ENCODE measurements at regions not wholly inside any gene's neighbourhood (a gene's known extent, or its start where the extent isn't known, plus 50 kb on each side); places are given as distances from the start of the nearest gene placed in this dataset.

DNA sequence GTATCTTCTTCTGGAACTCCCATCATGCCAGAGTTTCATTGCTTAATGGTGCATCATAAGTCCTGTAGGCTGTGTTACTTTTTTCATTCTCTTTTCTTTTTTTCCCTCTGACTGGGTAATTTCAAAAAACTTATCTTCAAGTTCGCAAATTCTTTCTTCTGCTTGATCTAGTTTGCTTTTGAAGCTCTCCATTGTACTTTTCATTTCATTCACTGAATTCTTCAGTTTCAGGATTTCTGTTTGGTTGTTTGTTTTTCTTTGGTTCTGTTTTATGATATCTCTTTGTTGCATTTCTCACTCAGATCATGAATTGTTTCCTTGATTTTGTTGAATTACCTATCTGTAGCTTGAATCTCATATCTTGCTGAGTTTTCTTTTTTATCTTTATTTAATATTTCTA, 83.3 kb upstream of the PRMT8 start:
- H3K4me3 ChIP-seq (ENCODE audit: low read depth, low read length): no peak overlapping the region
- TF ChIP-seq, protein P1, sequence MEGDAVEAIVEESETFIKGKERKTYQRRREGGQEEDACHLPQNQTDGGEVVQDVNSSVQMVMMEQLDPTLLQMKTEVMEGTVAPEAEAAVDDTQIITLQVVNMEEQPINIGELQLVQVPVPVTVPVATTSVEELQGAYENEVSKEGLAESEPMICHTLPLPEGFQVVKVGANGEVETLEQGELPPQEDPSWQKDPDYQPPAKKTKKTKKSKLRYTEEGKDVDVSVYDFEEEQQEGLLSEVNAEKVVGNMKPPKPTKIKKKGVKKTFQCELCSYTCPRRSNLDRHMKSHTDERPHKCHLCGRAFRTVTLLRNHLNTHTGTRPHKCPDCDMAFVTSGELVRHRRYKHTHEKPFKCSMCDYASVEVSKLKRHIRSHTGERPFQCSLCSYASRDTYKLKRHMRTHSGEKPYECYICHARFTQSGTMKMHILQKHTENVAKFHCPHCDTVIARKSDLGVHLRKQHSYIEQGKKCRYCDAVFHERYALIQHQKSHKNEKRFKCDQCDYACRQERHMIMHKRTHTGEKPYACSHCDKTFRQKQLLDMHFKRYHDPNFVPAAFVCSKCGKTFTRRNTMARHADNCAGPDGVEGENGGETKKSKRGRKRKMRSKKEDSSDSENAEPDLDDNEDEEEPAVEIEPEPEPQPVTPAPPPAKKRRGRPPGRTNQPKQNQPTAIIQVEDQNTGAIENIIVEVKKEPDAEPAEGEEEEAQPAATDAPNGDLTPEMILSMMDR (conservative IDR thresholded peaks at IDR 0.05; ENCODE audit: low read depth, low read length): no peak
- DNase-seq (ENCODE audit: low read depth): no peak

DNA sequence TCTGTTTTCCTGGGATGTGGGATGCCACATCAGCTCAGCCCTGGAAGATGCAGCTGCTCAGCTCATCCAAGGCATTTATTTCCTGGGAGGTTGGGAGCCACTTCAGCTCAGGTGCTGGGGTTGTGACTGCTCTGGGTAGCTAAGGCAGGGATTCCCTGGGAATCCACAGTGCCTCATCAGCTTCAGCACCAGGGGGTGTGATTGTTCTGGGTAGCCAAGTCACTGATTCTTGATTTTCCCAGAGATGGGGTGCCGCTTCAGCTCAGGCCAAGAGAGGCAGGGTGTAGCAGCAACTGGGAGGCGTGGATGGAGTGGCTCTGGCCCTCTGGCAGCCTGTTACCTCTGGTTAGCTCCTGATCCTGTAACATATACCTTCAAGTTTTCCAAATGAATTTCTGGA, 81.3 kb upstream of the PRMT8 start:
- no peak for DNase-seq (ENCODE audit: low read depth)
- TF ChIP-seq, protein P1 (conservative IDR thresholded peaks at IDR 0.05; ENCODE audit: low read depth, low read length): no peak
- H3K4me3 ChIP-seq (ENCODE audit: low read depth, low read length): no peak overlapping the region

DNA sequence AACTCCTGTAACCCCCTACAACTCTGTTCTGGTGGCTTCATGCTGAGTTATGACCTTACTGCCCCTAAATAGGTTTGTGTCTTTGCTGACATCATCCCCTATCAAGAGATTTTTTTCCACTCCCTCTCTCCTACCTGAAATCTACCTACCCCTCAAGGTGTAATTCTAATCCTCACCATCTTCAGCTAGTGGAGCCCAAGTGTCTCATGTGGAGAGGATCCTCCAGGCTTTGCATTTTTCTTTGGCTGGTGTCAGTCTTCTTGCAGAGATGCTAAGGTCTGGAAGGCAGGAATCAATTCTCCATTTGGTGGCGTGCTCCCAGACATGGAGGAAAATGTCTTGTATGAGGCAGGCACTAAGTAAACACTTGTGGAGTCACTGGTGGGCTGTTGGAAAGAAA, 74.8 kb upstream of the PRMT8 start:
- TF ChIP-seq, protein P1 (conservative IDR thresholded peaks at IDR 0.05; ENCODE audit: low read depth, low read length): no peak
- DNase-seq (ENCODE audit: low read depth): no peak
- H3K4me3 ChIP-seq (ENCODE audit: low read depth, low read length): no peak overlapping the region

DNA sequence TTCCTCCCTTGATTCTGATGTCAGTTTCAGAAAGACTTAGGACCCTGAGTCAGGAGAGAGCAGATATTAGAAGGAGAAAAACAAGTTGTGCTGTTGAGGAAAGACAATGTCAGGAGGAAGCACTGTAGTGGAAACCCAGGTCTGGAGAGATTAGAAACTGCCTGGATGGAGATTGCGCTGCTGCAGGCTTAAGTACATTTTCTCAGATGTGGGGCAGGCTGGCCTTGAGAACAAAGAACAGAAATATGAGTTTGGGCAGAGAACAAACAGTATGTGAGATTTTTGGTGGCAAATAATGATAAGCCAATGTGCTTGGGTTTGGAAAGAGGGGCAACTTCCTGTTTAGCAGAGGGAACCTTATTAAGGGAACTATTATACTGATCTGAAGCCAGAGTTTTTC, 74.3 kb upstream of the PRMT8 start:
- TF ChIP-seq, protein P1 (conservative IDR thresholded peaks at IDR 0.05; ENCODE audit: low read depth, low read length): no peak
- no peak overlapping the region for H3K4me3 ChIP-seq (ENCODE audit: low read depth, low read length)
- no peak for DNase-seq (ENCODE audit: low read depth)

DNA sequence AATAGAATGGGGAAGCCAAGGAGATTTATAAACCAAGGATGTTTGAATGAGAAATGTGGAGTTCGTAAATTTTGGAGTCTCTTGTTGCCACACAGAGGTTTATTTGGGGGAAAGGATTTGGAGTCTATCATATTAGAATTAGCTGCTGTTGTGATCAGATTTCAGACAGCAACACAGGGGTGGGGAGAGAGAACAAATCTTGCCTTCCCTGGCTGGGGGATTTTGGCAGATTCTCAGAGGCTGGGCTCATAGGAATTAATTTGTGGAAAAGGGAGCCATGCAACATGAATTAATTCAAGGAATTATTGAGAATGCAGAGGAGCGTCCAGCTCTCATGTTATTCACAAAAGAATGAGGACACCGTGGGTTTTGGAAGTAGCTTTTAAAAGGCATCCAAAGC, 73.9 kb upstream of the PRMT8 start:
- no peak for DNase-seq (ENCODE audit: low read depth)
- no peak overlapping the region for H3K4me3 ChIP-seq (ENCODE audit: low read depth, low read length)
- TF ChIP-seq, protein P1 (conservative IDR thresholded peaks at IDR 0.05; ENCODE audit: low read depth, low read length): no peak

DNA sequence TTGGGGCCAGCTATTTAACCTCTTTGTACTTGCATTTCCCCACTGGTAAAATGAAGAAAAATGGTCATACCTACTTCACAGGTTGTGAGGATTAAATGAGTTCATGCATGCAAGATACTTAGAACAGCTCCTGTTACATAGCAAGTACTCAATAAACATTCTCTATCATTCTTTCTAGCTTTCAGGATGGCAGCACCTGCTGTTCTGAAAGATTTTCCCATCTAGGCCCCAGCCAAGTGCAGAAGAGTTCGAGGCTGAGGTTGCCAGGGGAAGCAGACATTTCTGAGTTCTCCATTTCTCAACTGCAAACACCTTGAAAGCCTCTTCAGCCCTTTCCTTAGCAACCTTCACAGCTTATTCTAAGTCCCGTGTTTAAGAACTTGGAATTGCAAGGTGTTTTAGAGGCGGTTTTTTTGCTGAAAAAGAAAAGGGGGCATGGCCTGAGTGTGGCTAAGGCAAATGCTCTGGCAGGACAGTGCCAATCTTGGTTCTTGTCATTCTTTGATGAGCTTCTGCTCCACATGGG, 73.0 kb upstream of the PRMT8 start:
- H3K4me3 ChIP-seq (ENCODE audit: low read depth, low read length): no peak overlapping the region

More for the DNA sequence above, 73.0 kb upstream of the PRMT8 start:
- DNase-seq (ENCODE audit: low read depth): no peak
- TF ChIP-seq, protein P1 (conservative IDR thresholded peaks at IDR 0.05; ENCODE audit: low read depth, low read length): no peak
